Testis (tissue), 2 donors: ENCODE measurements at regions not wholly inside any gene's neighbourhood (a gene's known extent, or its start where the extent isn't known, plus 50 kb on each side); places are given as distances from the start of the nearest gene placed in this dataset.

Experiments
- DNase-seq: peaks from one replicate; pipeline ENCODE4 v3.0.0-alpha.2; 2019
- H3K27ac ChIP-seq, 2 donors: fragments of 200-600 bp; sonication (generic); one replicate each; pipeline ENCODE4 v1.5.1; 2019
- H3K27me3 ChIP-seq: fragments of 200-600 bp; sonication (generic); one replicate; pipeline ENCODE4 v1.5.1; 2019
- H3K36me3 ChIP-seq: fragments of 200-600 bp; sonication (generic); one replicate; pipeline ENCODE4 v1.5.1; 2017; ENCODE audit warnings: low read depth; ENCODE audit errors: missing control alignments
- H3K4me1 ChIP-seq: fragments of 200-600 bp; sonication (generic); one replicate; pipeline ENCODE4 v1.5.1; 2019
- H3K4me3 ChIP-seq, 2 donors: fragments of 200-600 bp; sonication (generic); one replicate each; pipeline ENCODE4 v1.5.1; 2017 to 2019
- H3K9me3 ChIP-seq: fragments of 200-600 bp; sonication (generic); one replicate; pipeline ENCODE4 v1.5.1; 2017
- CTCF ChIP-seq, 3 experiments: fragments of 450-650 bp in 2 of 3; fragments of 200-600 bp in 1 of 3; sonication (generic) in 1 of 3; IDR thresholded peaks; one replicate each; pipeline ENCODE4 v1.5.1; 2016 to 2019; ENCODE audit warnings: antibody characterized with exemption in 3 of 3, mild to moderate bottlenecking in 2 of 3, moderate library complexity in 1 of 3
- POLR2A ChIP-seq: fragments of 450-650 bp; IDR thresholded peaks from one replicate; pipeline ENCODE4 v1.6.1; 2017; ENCODE audit warnings: antibody characterized with exemption, mild to moderate bottlenecking, moderate library complexity
- WGBS, 2 donors: methylation state at CpG; one replicate each; pipeline ENCODE4 v1.1.5; 2018; 5-methylcytosine and 5-hydroxymethylcytosine counted together
- intact Hi-C: fragments of 100-400 bp; cut with DNase I; formaldehyde crosslinking; loops from one replicate; pipeline ENCODE4 v1.15.1; 2023; ENCODE audit warnings: low total_unique reads

GRCh38 chr13:81334481-81334880 is 993.6 kb upstream of the SPRY2 start:
- intact Hi-C loops: no loop called here
- 87% methylated on average over 4 of the region's 4 CpGs for WGBS, 2 donors
- Histone ChIP-seq H3K4me1 (no peaks in the 10 kb centered on the region), H3K27ac (no peak overlapping the region), H3K36me3 (no peaks in the 10 kb centered on the region), H3K9me3 (no peaks in the 10 kb centered on the region), H3K27me3 (no peaks in the 10 kb centered on the region), H3K4me3 (no peak overlapping the region)
- TF ChIP-seq POLR2A (no peak), CTCF (IDR thresholded peaks at IDR 0.05) (no peak)
- DNase-seq: no peak

GRCh38 chr13:81326913-81327312 is 986.0 kb upstream of the SPRY2 start:
- Histone ChIP-seq H3K4me3 (no peak overlapping the region), H3K9me3 (no peaks in the 10 kb centered on the region), H3K4me1 (no peaks in the 10 kb centered on the region), H3K27me3 (no peaks in the 10 kb centered on the region), H3K36me3 (no peaks in the 10 kb centered on the region), H3K27ac (no peak overlapping the region)
- intact Hi-C loops: no loop called here
- TF ChIP-seq CTCF (IDR thresholded peaks at IDR 0.05): no peak
- no peak for TF ChIP-seq POLR2A
- WGBS, 2 donors: 83 to 86% methylated on average over 1 of the region's 1 CpG
- DNase-seq: no peak

DNA sequence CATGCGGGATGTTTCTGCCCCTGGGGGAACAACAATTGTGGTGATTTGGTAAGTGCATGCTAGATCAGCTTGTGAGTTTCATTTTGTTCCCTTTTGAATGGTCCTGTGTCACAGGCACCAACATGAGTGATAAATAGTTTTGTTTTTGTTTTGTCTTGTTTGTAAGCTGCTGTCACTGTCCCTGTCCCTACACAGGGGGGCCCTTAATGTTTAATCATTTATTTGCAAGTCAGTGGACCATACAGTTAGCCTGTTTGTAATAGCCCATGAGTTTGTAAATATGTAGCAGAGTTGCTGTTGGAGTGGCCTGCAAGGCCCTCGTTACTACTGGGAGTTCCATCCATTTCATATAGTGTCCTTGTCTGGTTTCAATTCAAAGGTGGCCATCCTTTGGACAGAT is 979.6 kb upstream of the SPRY2 start:
- TF ChIP-seq POLR2A: no peak
- TF ChIP-seq CTCF (IDR thresholded peaks at IDR 0.05): no peak
- Histone ChIP-seq H3K27ac (no peak overlapping the region), H3K4me1 (no peaks in the 10 kb centered on the region), H3K27me3 (no peaks in the 10 kb centered on the region), H3K9me3 (no peaks in the 10 kb centered on the region), H3K4me3 (no peak overlapping the region), H3K36me3 (no peaks in the 10 kb centered on the region)
- DNase-seq: no peak
- intact Hi-C loops: no loop called here
- WGBS, 2 donors: 91 to 100% methylated on average over 2 of the region's 2 CpGs

- 74 to 83% methylated on average over 3 of the region's 3 CpGs for WGBS, 2 donors
These were observed 978.4 kb upstream of the SPRY2 start for GRCh38 chr13:81319351-81319750.

More at GRCh38 chr13:81319351-81319750, 978.4 kb upstream of the SPRY2 start:
- intact Hi-C loops: no loop called here
- no peaks in the 10 kb centered on the region for H3K9me3 ChIP-seq
- no peak overlapping the region for H3K27ac ChIP-seq
- H3K27me3 ChIP-seq: no peaks in the 10 kb centered on the region
- no peaks in the 10 kb centered on the region for H3K36me3 ChIP-seq
- H3K4me1 ChIP-seq: no peaks in the 10 kb centered on the region
- TF ChIP-seq POLR2A: no peak
- no peak for TF ChIP-seq CTCF (IDR thresholded peaks at IDR 0.05)
- no peak overlapping the region for H3K4me3 ChIP-seq
- DNase-seq: no peak
